ENCODE measurements at regions not wholly inside any gene's neighbourhood (a gene's known extent, or its start where the extent isn't known, plus 50 kb on each side); places are given as distances from the start of the nearest gene placed in this dataset.

GRCh38 chr11:97015327-97015726 lies 625.5 kb downstream of the JRKL start:
- no peaks in the 10 kb centered on the region for H3K27me3 ChIP-seq (ENCODE audit: control insufficient read depth in 2 of 2, insufficient read depth in 2 of 2, low read length in 2 of 2)
- H3K9me3 ChIP-seq (replicated peaks in 1 of 2; ENCODE audit: control insufficient read depth in 1 of 2, insufficient read depth in 1 of 2, low read length in 2 of 2), result peaks cover 21 to 30% of the 10 kb centered on the region in 2 donors
- H3K27me3 Mint-ChIP-seq (ENCODE audit: low read depth in 3 of 3), result no peaks in the 10 kb centered on the region
- H3K4me1 Mint-ChIP-seq, result no peaks in the 10 kb centered on the region
- intact Hi-C loops (cut with micrococcal nuclease), result no loop called here
- no peak overlapping the region for H3K4me2 ChIP-seq (replicated peaks; ENCODE audit: extremely low read depth, low read length, poor library complexity, severe bottlenecking)
- no peak overlapping the region for H3K9ac ChIP-seq (ENCODE audit: insufficient read depth, low read length, poor library complexity, severe bottlenecking)
- H4K20me1 ChIP-seq (ENCODE audit: insufficient read depth, low read length), result no peaks in the 10 kb centered on the region
- no peak overlapping the region for H3K27ac Mint-ChIP-seq
- no peak overlapping the region for H3K27ac ChIP-seq (ENCODE audit: low read depth in 1 of 2, low read length in 2 of 2)
- no peak overlapping the region for H3K4me3 Mint-ChIP-seq
- no peak overlapping the region for H2AFZ ChIP-seq (ENCODE audit: insufficient read depth, low read depth, low read length, poor library complexity, severe bottlenecking)
- DNase-seq, result no peak
- H3K36me3 Mint-ChIP-seq, result no peaks in the 10 kb centered on the region
- peaks cover 0 to 18% (median 7%) of the 10 kb centered on the region in 7 donors for H3K9me3 Mint-ChIP-seq
- H3K36me3 ChIP-seq (replicated peaks in 1 of 2; ENCODE audit: control insufficient read depth in 1 of 2, insufficient read depth in 2 of 2, low read length in 2 of 2), result no peaks in the 10 kb centered on the region
- WGBS (ENCODE audit: insufficient coverage), result no CpG with 5 or more reads among the region's 2 CpGs
- TF ChIP-seq CTCF (IDR thresholded peaks at IDR 0.05), result no peak
- H3K4me3 ChIP-seq (replicated peaks in 1 of 3; ENCODE audit: low read depth in 2 of 3, low read length in 3 of 3), result no peak overlapping the region
- H3K79me2 ChIP-seq (ENCODE audit: insufficient read depth, low read length), result no peaks in the 10 kb centered on the region
- H3K4me1 ChIP-seq (ENCODE audit: control insufficient read depth in 1 of 2, insufficient read depth in 2 of 2, low read length in 2 of 2), result no peaks in the 10 kb centered on the region

GRCh38 chr11:97019305-97019704 lies 629.5 kb downstream of the JRKL start:
- peaks cover 2 to 12% (median 7%) of the 10 kb centered on the region in 7 donors for H3K9me3 Mint-ChIP-seq
- TF ChIP-seq CTCF (IDR thresholded peaks at IDR 0.05), result no peak
- H3K27ac Mint-ChIP-seq, result no peak overlapping the region
- intact Hi-C loops (cut with micrococcal nuclease), result no loop called here
- H3K4me1 Mint-ChIP-seq, result no peaks in the 10 kb centered on the region
- no peaks in the 10 kb centered on the region for H3K27me3 Mint-ChIP-seq (ENCODE audit: low read depth in 3 of 3)
- Histone ChIP-seq H3K4me1 (ENCODE audit: control insufficient read depth in 1 of 2, insufficient read depth in 2 of 2, low read length in 2 of 2) (no peaks in the 10 kb centered on the region), H3K4me2 (replicated peaks; ENCODE audit: extremely low read depth, low read length, poor library complexity, severe bottlenecking) (no peak overlapping the region), H3K36me3 (replicated peaks in 1 of 2; ENCODE audit: control insufficient read depth in 1 of 2, insufficient read depth in 2 of 2, low read length in 2 of 2) (no peaks in the 10 kb centered on the region), H3K27ac (ENCODE audit: low read depth in 1 of 2, low read length in 2 of 2) (no peak overlapping the region), H3K79me2 (ENCODE audit: insufficient read depth, low read length) (no peaks in the 10 kb centered on the region), H4K20me1 (ENCODE audit: insufficient read depth, low read length) (no peaks in the 10 kb centered on the region), H3K4me3 (replicated peaks in 1 of 3; ENCODE audit: low read depth in 2 of 3, low read length in 3 of 3) (no peak overlapping the region), H3K9me3 (replicated peaks in 1 of 2; ENCODE audit: control insufficient read depth in 1 of 2, insufficient read depth in 1 of 2, low read length in 2 of 2) (peaks cover 21 to 22% of the 10 kb centered on the region in 2 donors), H3K27me3 (ENCODE audit: control insufficient read depth in 2 of 2, insufficient read depth in 2 of 2, low read length in 2 of 2) (no peaks in the 10 kb centered on the region), H3K9ac (ENCODE audit: insufficient read depth, low read length, poor library complexity, severe bottlenecking) (no peak overlapping the region), H2AFZ (ENCODE audit: insufficient read depth, low read depth, low read length, poor library complexity, severe bottlenecking) (no peak overlapping the region)
- WGBS (ENCODE audit: insufficient coverage), result no CpG with 5 or more reads among the region's 3 CpGs
- no peaks in the 10 kb centered on the region for H3K36me3 Mint-ChIP-seq
- no peak for DNase-seq
- H3K4me3 Mint-ChIP-seq, result no peak overlapping the region

Measured in CD14-positive monocyte (primary cell).